Astrocyte (in vitro differentiated cells and primary cell): ENCODE measurements at regions not wholly inside any gene's neighbourhood (a gene's known extent, or its start where the extent isn't known, plus 50 kb on each side); places are given as distances from the start of the nearest gene placed in this dataset.

ENCODE experiments used
- DNase-seq: peaks from one replicate; pipeline ENCODE4 v3.0.0-alpha.2; 2010; ENCODE audit warnings: low read depth
- FAIRE-seq: peaks from 2 replicates; lab custom pipeline; 2011; peaks lifted over from hg19 to GRCh38; lab: Jason Lieb, UNC
- H2AFZ ChIP-seq: 2 replicates; pipeline ENCODE4 v1.6.0; 2012; ENCODE audit warnings: low read depth, low read length, inconsistent platforms
- H3K27ac ChIP-seq: 2 replicates; pipeline ENCODE4 v1.5.1; 2011; ENCODE audit warnings: low read depth, low read length, inconsistent platforms
- H3K27me3 ChIP-seq: 2 replicates; pipeline ENCODE4 v1.6.0; 2011; ENCODE audit warnings: low read length, inconsistent platforms; ENCODE audit not compliant: insufficient read depth
- H3K36me3 ChIP-seq: 2 replicates; pipeline ENCODE4 v1.5.1; 2011; ENCODE audit warnings: low read length, inconsistent platforms; ENCODE audit not compliant: insufficient read depth
- H3K4me1 ChIP-seq: 2 replicates; pipeline ENCODE4 v1.5.1; 2011; ENCODE audit warnings: low read length, inconsistent platforms; ENCODE audit not compliant: insufficient read depth
- H3K4me2 ChIP-seq: 2 replicates; pipeline ENCODE4 v1.6.0; 2012; ENCODE audit warnings: low read length, inconsistent platforms
- H3K4me3 ChIP-seq: 2 replicates; pipeline ENCODE4 v1.5.1; 2011; ENCODE audit warnings: low read depth, mild to moderate bottlenecking, low read length, inconsistent platforms; ENCODE audit not compliant: insufficient read depth
- H3K79me2 ChIP-seq: 2 replicates; pipeline ENCODE4 v1.6.0; 2012; ENCODE audit warnings: mild to moderate bottlenecking, low read length, inconsistent platforms; ENCODE audit not compliant: insufficient read depth
- H3K9ac ChIP-seq: 2 replicates; pipeline ENCODE4 v1.6.0; 2012; ENCODE audit warnings: mild to moderate bottlenecking, low read length, inconsistent platforms
- H3K9me3 ChIP-seq: 2 replicates; pipeline ENCODE4 v1.5.1; 2012; ENCODE audit warnings: low read depth, mild to moderate bottlenecking, low read length, inconsistent platforms; ENCODE audit not compliant: insufficient read depth
- H4K20me1 ChIP-seq: 2 replicates; pipeline ENCODE4 v1.6.0; 2012; ENCODE audit warnings: low read length, inconsistent platforms; ENCODE audit not compliant: insufficient read depth
- H3K27ac Mint-ChIP-seq: one replicate; pipeline ENCODE4 v1.8.0; 2021; ENCODE audit warnings: mild to moderate bottlenecking, mixed read lengths; ENCODE audit not compliant: unreplicated experiment
- H3K27me3 Mint-ChIP-seq: one replicate; pipeline ENCODE4 v1.8.0; 2021; ENCODE audit warnings: low read depth, mixed read lengths; ENCODE audit not compliant: unreplicated experiment
- H3K36me3 Mint-ChIP-seq: one replicate; pipeline ENCODE4 v1.8.0; 2021; ENCODE audit warnings: low read depth, mixed read lengths; ENCODE audit not compliant: unreplicated experiment
- H3K4me1 Mint-ChIP-seq: one replicate; pipeline ENCODE4 v1.8.0; 2021; ENCODE audit warnings: low read depth, mixed read lengths; ENCODE audit not compliant: unreplicated experiment
- H3K4me3 Mint-ChIP-seq: one replicate; pipeline ENCODE4 v1.8.0; 2021; ENCODE audit warnings: mild to moderate bottlenecking, moderate library complexity, mixed read lengths; ENCODE audit not compliant: unreplicated experiment
- H3K9me3 Mint-ChIP-seq: one replicate; pipeline ENCODE4 v1.8.0; 2021; ENCODE audit warnings: mild to moderate bottlenecking, mixed read lengths; ENCODE audit not compliant: unreplicated experiment
- EZH2 ChIP-seq: IDR thresholded peaks from 2 replicates; pipeline ENCODE4 v1.6.1; 2012; ENCODE audit warnings: mild to moderate bottlenecking, low read length, inconsistent platforms; ENCODE audit not compliant: insufficient read depth
- TF ChIP-seq, protein P1 (sequence below): IDR thresholded peaks from 2 replicates; pipeline ENCODE4 v1.5.1; 2011; ENCODE audit warnings: low read depth, mild to moderate bottlenecking, inconsistent platforms, low read length, moderate library complexity; ENCODE audit not compliant: insufficient read depth

DNA sequence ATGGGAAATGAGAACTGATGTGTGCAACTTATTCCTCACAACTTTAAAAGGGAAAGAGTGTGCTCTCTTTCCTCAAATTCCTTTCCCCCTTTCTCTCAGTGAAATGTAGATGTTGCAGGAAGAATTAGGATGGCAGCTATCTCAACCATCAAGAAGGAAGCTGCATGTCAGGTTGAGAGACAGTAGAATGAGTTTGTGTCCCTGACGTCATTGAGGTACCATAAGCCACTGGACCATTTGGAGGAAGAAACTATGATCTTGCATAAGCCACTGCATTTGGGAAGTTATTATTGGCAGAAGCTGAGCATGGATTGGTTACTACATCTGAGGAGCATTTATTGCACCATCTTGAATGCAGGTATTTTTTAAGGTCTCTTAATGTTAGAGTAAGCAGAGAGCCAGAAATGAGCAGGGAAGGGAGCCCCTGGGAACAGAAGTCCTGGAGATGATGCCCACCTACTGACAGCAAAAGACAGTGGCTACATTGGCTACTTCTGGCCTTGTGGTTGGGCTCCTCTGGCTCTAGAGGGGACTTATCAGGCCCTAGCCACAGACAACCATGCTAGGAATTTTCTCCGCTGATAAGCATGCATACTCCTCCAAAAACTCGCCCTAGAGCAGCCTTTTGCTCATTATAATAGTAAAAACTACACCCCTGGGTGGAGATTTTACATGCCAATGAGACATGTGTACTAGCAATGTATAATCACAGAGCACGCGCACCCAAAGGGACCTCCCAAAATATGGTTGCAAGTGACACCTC lies 249.0 kb upstream of the SALL1 start:
- Mint-ChIP-seq H3K36me3 (no peaks in the 10 kb centered on the region), H3K9me3 (peaks cover 16% of the 10 kb centered on the region), H3K4me3 (no peak overlapping the region), H3K27ac (no peak overlapping the region), H3K27me3 (peaks cover 11% of the 10 kb centered on the region), H3K4me1 (no peaks in the 10 kb centered on the region)
- Histone ChIP-seq H3K4me2 (no peak overlapping the region), H3K9ac (no peak overlapping the region), H3K27ac (no peak overlapping the region), H3K27me3 (no peaks in the 10 kb centered on the region), H3K4me1 (no peaks in the 10 kb centered on the region), H3K36me3 (no peaks in the 10 kb centered on the region), H3K79me2 (no peaks in the 10 kb centered on the region), H4K20me1 (no peaks in the 10 kb centered on the region), H2AFZ (no peak overlapping the region), H3K4me3 (no peak overlapping the region), H3K9me3 (no peaks in the 10 kb centered on the region)
- FAIRE-seq (no peak), DNase-seq (peak; percentile 66)
- TF ChIP-seq, protein P1, sequence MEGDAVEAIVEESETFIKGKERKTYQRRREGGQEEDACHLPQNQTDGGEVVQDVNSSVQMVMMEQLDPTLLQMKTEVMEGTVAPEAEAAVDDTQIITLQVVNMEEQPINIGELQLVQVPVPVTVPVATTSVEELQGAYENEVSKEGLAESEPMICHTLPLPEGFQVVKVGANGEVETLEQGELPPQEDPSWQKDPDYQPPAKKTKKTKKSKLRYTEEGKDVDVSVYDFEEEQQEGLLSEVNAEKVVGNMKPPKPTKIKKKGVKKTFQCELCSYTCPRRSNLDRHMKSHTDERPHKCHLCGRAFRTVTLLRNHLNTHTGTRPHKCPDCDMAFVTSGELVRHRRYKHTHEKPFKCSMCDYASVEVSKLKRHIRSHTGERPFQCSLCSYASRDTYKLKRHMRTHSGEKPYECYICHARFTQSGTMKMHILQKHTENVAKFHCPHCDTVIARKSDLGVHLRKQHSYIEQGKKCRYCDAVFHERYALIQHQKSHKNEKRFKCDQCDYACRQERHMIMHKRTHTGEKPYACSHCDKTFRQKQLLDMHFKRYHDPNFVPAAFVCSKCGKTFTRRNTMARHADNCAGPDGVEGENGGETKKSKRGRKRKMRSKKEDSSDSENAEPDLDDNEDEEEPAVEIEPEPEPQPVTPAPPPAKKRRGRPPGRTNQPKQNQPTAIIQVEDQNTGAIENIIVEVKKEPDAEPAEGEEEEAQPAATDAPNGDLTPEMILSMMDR, result no peak
- no peak for TF ChIP-seq EZH2

DNA sequence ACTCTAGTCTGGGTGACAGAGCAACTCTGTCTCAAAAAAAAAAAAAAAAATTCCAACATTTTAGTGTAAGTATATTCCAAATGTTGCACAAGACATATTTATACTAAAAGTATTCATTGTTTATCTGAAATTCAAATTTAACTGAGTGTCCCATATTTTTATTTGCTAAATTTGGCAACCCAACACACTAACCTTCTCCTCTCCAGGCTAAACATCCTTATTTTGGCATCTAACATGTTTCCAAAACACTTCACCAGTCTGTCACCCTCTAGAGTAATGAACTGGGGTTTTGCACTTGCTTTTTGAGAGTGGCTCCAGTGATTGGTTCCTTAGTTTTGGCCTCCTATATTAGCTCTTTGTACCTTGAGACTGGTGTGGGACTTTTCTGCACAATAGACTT lies 243.4 kb upstream of the SALL1 start:
- Histone ChIP-seq H3K4me3 (no peak overlapping the region), H3K36me3 (no peaks in the 10 kb centered on the region), H3K9ac (no peak overlapping the region), H4K20me1 (no peaks in the 10 kb centered on the region), H3K79me2 (no peaks in the 10 kb centered on the region), H3K9me3 (peaks cover under 1% of the 10 kb centered on the region), H3K27ac (no peak overlapping the region), H2AFZ (no peak overlapping the region), H3K4me2 (no peak overlapping the region), H3K27me3 (no peaks in the 10 kb centered on the region), H3K4me1 (peaks cover 19% of the 10 kb centered on the region)
- Mint-ChIP-seq H3K27ac (no peak overlapping the region), H3K27me3 (peaks cover 6% of the 10 kb centered on the region), H3K4me3 (no peak overlapping the region), H3K9me3 (peaks cover 5% of the 10 kb centered on the region), H3K36me3 (no peaks in the 10 kb centered on the region), H3K4me1 (peaks cover 2% of the 10 kb centered on the region)
- no peak for TF ChIP-seq EZH2
- TF ChIP-seq, protein P1, result no peak
- no peak for DNase-seq
- no peak for FAIRE-seq

DNA sequence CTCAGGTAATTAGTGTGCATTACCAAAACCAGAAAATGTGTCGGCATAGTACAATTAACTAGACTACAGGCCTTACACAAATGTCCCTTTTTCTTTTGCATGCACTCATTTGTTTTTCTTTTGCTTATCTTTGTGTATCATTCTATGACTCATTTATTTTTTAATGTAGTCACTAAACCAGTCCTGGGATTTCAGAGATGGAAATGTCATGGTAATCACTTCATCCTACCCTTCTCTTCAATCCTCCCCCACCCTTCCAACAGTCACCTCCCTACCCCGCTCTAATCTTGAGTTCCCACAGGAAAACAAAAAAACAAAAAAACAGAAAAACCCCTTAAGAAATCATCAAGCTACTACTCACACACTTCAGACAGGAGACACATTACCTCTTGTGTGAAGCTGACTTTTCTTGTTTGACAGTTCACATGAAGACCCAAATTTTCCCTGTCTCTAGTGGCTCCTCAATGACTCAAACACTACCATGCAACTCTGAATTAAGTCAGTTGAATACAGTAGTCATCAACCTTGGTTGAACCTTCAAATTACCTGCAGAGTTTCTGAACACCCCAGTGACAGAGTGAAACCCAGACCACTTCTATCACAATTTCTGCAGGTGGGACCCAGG lies 242.4 kb upstream of the SALL1 start:
- H3K36me3 ChIP-seq, result no peaks in the 10 kb centered on the region
- peaks cover 10% of the 10 kb centered on the region for H3K9me3 Mint-ChIP-seq
- H3K27ac Mint-ChIP-seq, result no peak overlapping the region
- peaks cover 3% of the 10 kb centered on the region for H3K9me3 ChIP-seq
- H3K36me3 Mint-ChIP-seq, result no peaks in the 10 kb centered on the region
- peak; percentile 54 for DNase-seq
- no peaks in the 10 kb centered on the region for H3K79me2 ChIP-seq
- peaks cover 2% of the 10 kb centered on the region for H3K4me1 Mint-ChIP-seq
- peaks cover 3% of the 10 kb centered on the region for H3K27me3 Mint-ChIP-seq
- H3K4me3 ChIP-seq, result peak overlapping the region; percentile 16
- H3K9ac ChIP-seq, result peak overlapping the region; percentile 82
- H3K4me2 ChIP-seq, result peak overlapping the region; percentile 75
- peak; percentile 60 for FAIRE-seq
- peak overlapping the region; percentile 95 for H3K27ac ChIP-seq
- no peak overlapping the region for H3K4me3 Mint-ChIP-seq
- no peaks in the 10 kb centered on the region for H4K20me1 ChIP-seq
- H3K27me3 ChIP-seq, result no peaks in the 10 kb centered on the region
- no peak for TF ChIP-seq EZH2
- TF ChIP-seq, protein P1, result no peak
- H3K4me1 ChIP-seq, result peaks cover 19% of the 10 kb centered on the region
- H2AFZ ChIP-seq, result no peak overlapping the region
